ENCODE measurements at regions not wholly inside any gene's neighbourhood (a gene's known extent, or its start where the extent isn't known, plus 50 kb on each side); places are given as distances from the start of the nearest gene placed in this dataset.

DNA sequence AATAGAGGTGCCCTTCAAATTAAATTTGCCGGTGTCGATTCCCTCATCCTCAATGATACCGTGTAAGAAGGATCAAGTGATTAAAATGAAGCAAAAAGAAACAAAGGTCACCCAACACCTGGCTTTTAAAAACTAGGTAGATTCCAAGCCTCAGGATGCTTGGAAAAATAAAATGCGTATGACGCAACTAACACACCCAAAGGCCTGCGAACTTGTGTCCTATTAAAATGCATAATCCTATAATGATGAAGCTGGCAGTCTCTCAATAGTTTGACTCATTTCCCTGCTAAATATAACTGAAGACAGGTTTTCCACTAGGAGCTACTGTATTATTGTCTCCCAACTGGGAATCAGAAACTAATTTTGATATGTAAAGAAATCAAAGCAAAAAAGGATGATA lies 263.2 kb downstream of the DHX15 start:
- Histone ChIP-seq H3K9me3 (no peaks in the 10 kb centered on the region), H3K27me3 (no peaks in the 10 kb centered on the region), H3K27ac (no peak overlapping the region), H3K36me3 (no peaks in the 10 kb centered on the region), H3K4me1 (ENCODE audit: insufficient read depth) (no peaks in the 10 kb centered on the region), H3K4me3 (no peak overlapping the region)
- WGBS, 3 donors: 66 to 76% (median 73%) methylated on average over 6 of the region's 6 CpGs
- DNase-seq: no peak
- intact Hi-C loops (cut with DNase I): no loop called here
- TF ChIP-seq POLR2A (IDR thresholded peaks at IDR 0.05): no peak
- TF ChIP-seq, protein P1, sequence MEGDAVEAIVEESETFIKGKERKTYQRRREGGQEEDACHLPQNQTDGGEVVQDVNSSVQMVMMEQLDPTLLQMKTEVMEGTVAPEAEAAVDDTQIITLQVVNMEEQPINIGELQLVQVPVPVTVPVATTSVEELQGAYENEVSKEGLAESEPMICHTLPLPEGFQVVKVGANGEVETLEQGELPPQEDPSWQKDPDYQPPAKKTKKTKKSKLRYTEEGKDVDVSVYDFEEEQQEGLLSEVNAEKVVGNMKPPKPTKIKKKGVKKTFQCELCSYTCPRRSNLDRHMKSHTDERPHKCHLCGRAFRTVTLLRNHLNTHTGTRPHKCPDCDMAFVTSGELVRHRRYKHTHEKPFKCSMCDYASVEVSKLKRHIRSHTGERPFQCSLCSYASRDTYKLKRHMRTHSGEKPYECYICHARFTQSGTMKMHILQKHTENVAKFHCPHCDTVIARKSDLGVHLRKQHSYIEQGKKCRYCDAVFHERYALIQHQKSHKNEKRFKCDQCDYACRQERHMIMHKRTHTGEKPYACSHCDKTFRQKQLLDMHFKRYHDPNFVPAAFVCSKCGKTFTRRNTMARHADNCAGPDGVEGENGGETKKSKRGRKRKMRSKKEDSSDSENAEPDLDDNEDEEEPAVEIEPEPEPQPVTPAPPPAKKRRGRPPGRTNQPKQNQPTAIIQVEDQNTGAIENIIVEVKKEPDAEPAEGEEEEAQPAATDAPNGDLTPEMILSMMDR (IDR thresholded peaks at IDR 0.05): no peak
- TF ChIP-seq EP300 (IDR thresholded peaks at IDR 0.05): no peak

DNA sequence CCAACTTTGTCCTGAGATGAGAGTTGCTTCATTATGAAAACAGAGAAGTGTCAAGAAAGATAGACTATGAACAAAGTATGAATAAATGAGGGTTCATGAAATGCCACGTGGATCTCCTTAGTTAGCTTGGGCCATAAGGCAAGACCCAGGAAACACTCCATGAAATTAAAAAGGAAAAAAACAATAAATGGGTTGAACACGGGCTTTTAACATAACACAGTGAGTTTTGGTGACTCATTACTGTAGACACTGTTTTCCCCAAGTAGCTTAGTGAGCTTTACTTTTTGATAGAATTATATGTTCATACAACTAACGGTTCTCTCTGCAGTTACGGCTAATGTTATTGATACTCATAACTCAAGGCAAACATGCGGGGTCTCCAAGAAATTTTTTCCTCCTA lies 265.0 kb downstream of the DHX15 start:
- intact Hi-C loops (cut with DNase I): no loop called here
- no peak overlapping the region for H3K4me3 ChIP-seq
- no peaks in the 10 kb centered on the region for H3K27me3 ChIP-seq
- H3K27ac ChIP-seq: no peak overlapping the region
- TF ChIP-seq, protein P1 (IDR thresholded peaks at IDR 0.05): no peak
- TF ChIP-seq POLR2A (IDR thresholded peaks at IDR 0.05) (no peak), EP300 (IDR thresholded peaks at IDR 0.05) (no peak)
- DNase-seq: no peak
- H3K36me3 ChIP-seq: no peaks in the 10 kb centered on the region
- no peaks in the 10 kb centered on the region for H3K9me3 ChIP-seq
- WGBS, 3 donors: 82 to 87% (median 82%) methylated on average over 5 of the region's 5 CpGs
- no peaks in the 10 kb centered on the region for H3K4me1 ChIP-seq (ENCODE audit: insufficient read depth)

DNA sequence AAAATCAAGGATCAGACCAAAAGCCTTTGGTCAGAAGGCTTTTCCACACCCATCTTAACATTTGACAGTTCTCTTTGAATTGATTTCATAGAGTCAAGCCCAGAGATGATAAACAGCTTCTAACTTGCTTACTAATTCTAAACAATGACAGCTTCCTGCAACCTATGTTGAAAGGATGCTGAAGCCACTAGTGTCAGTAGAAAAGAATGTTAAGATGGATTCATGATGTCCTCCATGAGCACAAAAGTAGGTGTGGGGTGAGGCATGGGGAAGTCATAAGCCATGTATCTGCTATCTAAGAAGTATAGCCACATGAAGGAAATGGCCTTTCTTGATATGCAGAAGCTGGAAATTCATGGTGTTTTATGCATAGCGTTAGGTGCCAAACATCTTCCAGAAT lies 269.3 kb downstream of the DHX15 start:
- intact Hi-C loops (cut with DNase I): no loop called here
- H3K27me3 ChIP-seq: no peaks in the 10 kb centered on the region
- TF ChIP-seq EP300 (IDR thresholded peaks at IDR 0.05) (no peak), POLR2A (IDR thresholded peaks at IDR 0.05) (no peak)
- TF ChIP-seq, protein P1 (IDR thresholded peaks at IDR 0.05): no peak
- no peak for DNase-seq
- H3K4me1 ChIP-seq (ENCODE audit: insufficient read depth): no peaks in the 10 kb centered on the region
- WGBS, 3 donors: 89 to 100% (median 96%) methylated on average over 1 of the region's 1 CpG
- H3K36me3 ChIP-seq: no peaks in the 10 kb centered on the region
- no peak overlapping the region for H3K27ac ChIP-seq
- H3K9me3 ChIP-seq: no peaks in the 10 kb centered on the region
- H3K4me3 ChIP-seq: no peak overlapping the region

DNA sequence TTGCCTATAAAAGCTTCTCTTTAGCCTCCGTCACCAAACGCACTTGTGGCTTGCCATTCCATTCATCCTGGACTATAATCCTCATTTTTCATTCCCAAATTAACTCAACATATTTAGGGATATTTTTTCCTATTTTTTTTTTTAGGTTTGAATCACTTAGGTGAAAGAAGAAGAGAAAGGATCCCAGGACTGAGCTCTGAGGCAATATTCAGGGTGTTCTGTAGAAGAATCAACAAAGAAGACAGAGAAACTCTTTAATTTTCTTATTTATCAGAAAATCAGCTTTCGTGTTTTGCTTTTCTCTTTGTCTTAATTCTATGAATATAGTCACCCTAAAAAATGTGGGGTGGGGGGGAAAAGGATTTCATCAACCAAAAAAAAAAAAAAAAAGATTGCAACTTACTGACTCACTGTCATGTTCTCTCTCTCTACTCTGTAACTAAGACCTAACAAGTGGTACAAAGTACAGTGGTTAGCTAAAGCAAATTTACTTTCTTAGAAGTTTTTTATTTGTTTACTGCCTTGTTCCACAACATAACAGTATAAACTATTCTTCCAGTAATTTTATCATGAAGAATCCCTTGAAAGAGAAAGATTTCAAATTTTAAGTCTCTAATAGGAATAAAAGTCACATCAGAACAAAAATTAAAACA lies 272.0 kb downstream of the DHX15 start:
- H3K9me3 ChIP-seq: no peaks in the 10 kb centered on the region
- 76 to 81% (median 77%) methylated on average over 3 of the region's 3 CpGs for WGBS, 3 donors
- intact Hi-C loops (cut with DNase I): no loop called here
- no peak for TF ChIP-seq POLR2A (IDR thresholded peaks at IDR 0.05)
- TF ChIP-seq, protein P1 (IDR thresholded peaks at IDR 0.05): no peak
- no peak for TF ChIP-seq EP300 (IDR thresholded peaks at IDR 0.05)
- no peak overlapping the region for H3K27ac ChIP-seq
- no peaks in the 10 kb centered on the region for H3K36me3 ChIP-seq
- no peak for DNase-seq
- H3K4me3 ChIP-seq: no peak overlapping the region
- no peaks in the 10 kb centered on the region for H3K4me1 ChIP-seq (ENCODE audit: insufficient read depth)
- no peaks in the 10 kb centered on the region for H3K27me3 ChIP-seq

Measured in ovary (tissue), 7 donors.